SK-N-SH (cell line): ENCODE measurements at regions not wholly inside any gene's neighbourhood (a gene's known extent, or its start where the extent isn't known, plus 50 kb on each side); places are given as distances from the start of the nearest gene placed in this dataset.
"Not testable (repeated sequence)": the region's sequence is repeated elsewhere in the genome, so short reads cannot be mapped to it uniquely, and the experiment has no call there.

Experiments
- CTCF ChIA-PET: fragments of 300-600, 350-600 bp; formaldehyde crosslinking; extraction: SDS; loops from one replicate; lab custom pipeline; 2021; lab: Yijun Ruan, JAX
- POLR2A ChIA-PET: fragments of 350-600 bp; sonication (Branson Sonifier 250); formaldehyde crosslinking; extraction: SDS; loops from one replicate; lab custom pipeline; 2020; ENCODE audit warnings: antibody characterized with exemption, inconsistent platforms; lab: Yijun Ruan, JAX
- DNase-seq: peaks from one replicate; pipeline ENCODE4 v3.0.0; 2012
- H2AFZ ChIP-seq: fragments of 200-600 bp; sonication (generic); 2 replicates; pipeline ENCODE4 v1.8.1; 2016; ENCODE audit warnings: antibody characterized with exemption, mild to moderate bottlenecking, low read depth
- H3F3A ChIP-seq: fragments of 200-600 bp; sonication (generic); replicated peaks from 2 replicates; pipeline ENCODE3; 2016; ENCODE audit warnings: antibody characterized with exemption, mild to moderate bottlenecking; ENCODE audit not compliant: insufficient read depth
- H3K27ac ChIP-seq, 2 experiments: fragments of 200-500 bp in 1 of 2; fragments of 200-600 bp in 1 of 2; sonication (Bioruptor generic) in 1 of 2; sonication (generic), shearing (Covaris generic) in 1 of 2; 2 replicates each; pipeline versions ENCODE4 v1.5.1 to v1.6.1; 2014 to 2016; ENCODE audit warnings: low read depth in 2 of 2, inconsistent platforms in 1 of 2, low read length in 1 of 2, mild to moderate bottlenecking in 1 of 2, mixed read lengths in 1 of 2
- H3K27me3 ChIP-seq: fragments of 200-600 bp; sonication (generic), shearing (Covaris generic); 2 replicates; pipeline ENCODE4 v1.6.1; 2016; ENCODE audit warnings: mixed run types; ENCODE audit not compliant: insufficient read depth
- H3K36me3 ChIP-seq, 2 experiments: fragments of 200-500 bp in 1 of 2; fragments of 200-600 bp in 1 of 2; sonication (Bioruptor generic) in 1 of 2; sonication (generic) in 1 of 2; replicated peaks in 1 of 2; 2 replicates each; pipeline versions ENCODE3 to v1.5.1; 2014 to 2016; ENCODE audit warnings: low read length in 1 of 2, mild to moderate bottlenecking in 1 of 2; ENCODE audit not compliant: insufficient read depth in 2 of 2, control insufficient read depth in 1 of 2
- H3K4me1 ChIP-seq, 2 experiments: fragments of 200-500 bp in 1 of 2; fragments of 200-600 bp in 1 of 2; sonication (Bioruptor generic) in 1 of 2; sonication (generic), shearing (Covaris generic) in 1 of 2; 2 replicates each; pipeline versions ENCODE4 v1.5.1 to v1.6.1; 2014 to 2016; ENCODE audit warnings: low read depth in 1 of 2, low read length in 1 of 2, mixed run types in 1 of 2; ENCODE audit not compliant: insufficient read depth in 2 of 2, control insufficient read depth in 1 of 2
- H3K4me2 ChIP-seq: fragments of 200-600 bp; sonication (generic), shearing (Covaris generic); 2 replicates; pipeline ENCODE4 v1.6.1; 2017; ENCODE audit warnings: mixed run types
- H3K4me3 ChIP-seq, 2 experiments: fragments of 200-500 bp in 1 of 2; fragments of 200-600 bp in 1 of 2; sonication (Bioruptor generic) in 1 of 2; sonication (generic), shearing (Covaris generic) in 1 of 2; 2 replicates each; pipeline versions ENCODE4 v1.5.1 to v1.8.1; 2014 to 2016; ENCODE audit warnings: low read depth in 2 of 2, inconsistent platforms in 1 of 2, low read length in 1 of 2, mild to moderate bottlenecking in 1 of 2, mixed read lengths in 1 of 2, moderate library complexity in 1 of 2
- H3K79me2 ChIP-seq: fragments of 200-600 bp; sonication (generic); 2 replicates; pipeline ENCODE4 v1.8.1; 2017; ENCODE audit warnings: mild to moderate bottlenecking; ENCODE audit not compliant: insufficient read depth
- H3K9ac ChIP-seq: fragments of 200-600 bp; sonication (generic); 2 replicates; pipeline ENCODE4 v1.6.1; 2017; ENCODE audit warnings: mixed run types
- H3K9me2 ChIP-seq: fragments of 200-600 bp; sonication (generic); 2 replicates; pipeline ENCODE4 v1.6.1; 2017; ENCODE audit warnings: mixed run types
- H3K9me3 ChIP-seq: fragments of 200-600 bp; sonication (generic); 2 replicates; pipeline ENCODE4 v1.6.1; 2017; ENCODE audit warnings: mixed run types, mild to moderate bottlenecking, moderate library complexity
- H4K20me1 ChIP-seq: fragments of 200-600 bp; sonication (generic); 2 replicates; pipeline ENCODE4 v1.6.1; 2017; ENCODE audit warnings: mild to moderate bottlenecking, mixed run types; ENCODE audit not compliant: insufficient read depth
- YY1 ChIP-seq: IDR thresholded peaks from 2 replicates; pipeline ENCODE4 v1.4.0; 2012; ENCODE audit warnings: low read depth, mild to moderate bottlenecking
- WGBS: methylation state at CpG from one replicate; pipeline ENCODE4 v1.1.6; 2017; ENCODE audit warnings: low lambda C conversion rate; 5-methylcytosine and 5-hydroxymethylcytosine counted together
- TF ChIP-seq, protein P1 (sequence below): IDR thresholded peaks from 2 replicates; pipeline ENCODE4; 2012
- TF ChIP-seq, protein P2 (sequence below): fragments of 150-350 bp; IDR thresholded peaks from 2 replicates; pipeline ENCODE4 v1.6.1; 2017; ENCODE audit warnings: antibody characterized with exemption, low read length, low read depth, borderline replicate concordance
- TF ChIP-seq, protein P3 (sequence below): fragments of 200-600 bp; sonication (generic); IDR thresholded peaks from 2 replicates; pipeline ENCODE4 v1.6.1; 2017; ENCODE audit warnings: antibody characterized with exemption, mild to moderate bottlenecking, moderate library complexity

DNA sequence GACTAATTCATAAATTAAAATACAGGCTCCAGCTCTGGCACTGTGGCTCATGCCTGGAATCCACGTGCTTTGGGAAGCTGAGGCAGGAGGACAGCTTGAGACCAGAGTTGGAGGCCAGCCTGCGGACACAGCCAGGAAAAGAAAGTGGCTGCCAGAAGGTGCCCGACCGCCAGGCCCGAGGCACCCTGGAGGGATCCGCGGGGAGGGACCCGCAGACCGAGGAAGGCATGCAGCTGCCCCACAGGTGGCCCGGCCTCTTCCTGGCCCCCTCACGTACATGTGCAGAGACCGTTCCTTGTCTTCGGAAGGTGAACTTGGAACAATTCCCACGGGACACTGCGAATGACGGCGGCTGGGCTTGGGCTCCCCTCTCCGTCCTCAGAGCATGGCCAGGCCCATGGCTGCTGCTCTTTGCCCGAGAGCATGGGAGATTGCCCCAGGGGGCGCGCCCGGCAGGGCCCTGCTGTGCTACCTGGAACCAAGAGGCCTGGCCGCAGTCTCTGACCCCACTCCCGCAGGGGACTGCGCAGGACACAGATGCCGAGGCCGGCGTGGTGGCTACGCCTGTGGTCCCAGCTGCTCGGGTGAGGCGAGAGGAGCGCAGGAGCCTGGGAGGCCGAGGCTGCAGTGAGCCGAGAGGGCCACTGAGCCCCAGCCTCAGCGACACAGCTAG is 55.6 kb upstream of the IMP4 start:
- Histone ChIP-seq H4K20me1 (no peaks in the 10 kb centered on the region), H3K4me2 (no peak overlapping the region), H3K27ac (no peak overlapping the region), H3K4me1 (no peaks in the 10 kb centered on the region; a peak in 1 of 4 replicates), H3K9ac (no peak overlapping the region), H3K79me2 (no peaks in the 10 kb centered on the region), H2AFZ (no peak overlapping the region), H3F3A (no peaks in the 10 kb centered on the region), H3K27me3 (no peaks in the 10 kb centered on the region), H3K9me3 (no peaks in the 10 kb centered on the region), H3K4me3 (no peak overlapping the region), H3K9me2 (no peaks in the 10 kb centered on the region), H3K36me3 (no peaks in the 10 kb centered on the region)
- ChIA-PET CTCF (no interaction called here), POLR2A (no interaction called here)
- no peak for TF ChIP-seq YY1
- TF ChIP-seq, protein P1, sequence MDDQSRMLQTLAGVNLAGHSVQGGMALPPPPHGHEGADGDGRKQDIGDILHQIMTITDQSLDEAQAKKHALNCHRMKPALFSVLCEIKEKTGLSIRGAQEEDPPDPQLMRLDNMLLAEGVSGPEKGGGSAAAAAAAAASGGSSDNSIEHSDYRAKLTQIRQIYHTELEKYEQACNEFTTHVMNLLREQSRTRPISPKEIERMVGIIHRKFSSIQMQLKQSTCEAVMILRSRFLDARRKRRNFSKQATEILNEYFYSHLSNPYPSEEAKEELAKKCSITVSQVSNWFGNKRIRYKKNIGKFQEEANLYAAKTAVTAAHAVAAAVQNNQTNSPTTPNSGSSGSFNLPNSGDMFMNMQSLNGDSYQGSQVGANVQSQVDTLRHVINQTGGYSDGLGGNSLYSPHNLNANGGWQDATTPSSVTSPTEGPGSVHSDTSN = no peak
- TF ChIP-seq, protein P2, sequence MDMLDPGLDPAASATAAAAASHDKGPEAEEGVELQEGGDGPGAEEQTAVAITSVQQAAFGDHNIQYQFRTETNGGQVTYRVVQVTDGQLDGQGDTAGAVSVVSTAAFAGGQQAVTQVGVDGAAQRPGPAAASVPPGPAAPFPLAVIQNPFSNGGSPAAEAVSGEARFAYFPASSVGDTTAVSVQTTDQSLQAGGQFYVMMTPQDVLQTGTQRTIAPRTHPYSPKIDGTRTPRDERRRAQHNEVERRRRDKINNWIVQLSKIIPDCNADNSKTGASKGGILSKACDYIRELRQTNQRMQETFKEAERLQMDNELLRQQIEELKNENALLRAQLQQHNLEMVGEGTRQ = no peak
- TF ChIP-seq, protein P3, sequence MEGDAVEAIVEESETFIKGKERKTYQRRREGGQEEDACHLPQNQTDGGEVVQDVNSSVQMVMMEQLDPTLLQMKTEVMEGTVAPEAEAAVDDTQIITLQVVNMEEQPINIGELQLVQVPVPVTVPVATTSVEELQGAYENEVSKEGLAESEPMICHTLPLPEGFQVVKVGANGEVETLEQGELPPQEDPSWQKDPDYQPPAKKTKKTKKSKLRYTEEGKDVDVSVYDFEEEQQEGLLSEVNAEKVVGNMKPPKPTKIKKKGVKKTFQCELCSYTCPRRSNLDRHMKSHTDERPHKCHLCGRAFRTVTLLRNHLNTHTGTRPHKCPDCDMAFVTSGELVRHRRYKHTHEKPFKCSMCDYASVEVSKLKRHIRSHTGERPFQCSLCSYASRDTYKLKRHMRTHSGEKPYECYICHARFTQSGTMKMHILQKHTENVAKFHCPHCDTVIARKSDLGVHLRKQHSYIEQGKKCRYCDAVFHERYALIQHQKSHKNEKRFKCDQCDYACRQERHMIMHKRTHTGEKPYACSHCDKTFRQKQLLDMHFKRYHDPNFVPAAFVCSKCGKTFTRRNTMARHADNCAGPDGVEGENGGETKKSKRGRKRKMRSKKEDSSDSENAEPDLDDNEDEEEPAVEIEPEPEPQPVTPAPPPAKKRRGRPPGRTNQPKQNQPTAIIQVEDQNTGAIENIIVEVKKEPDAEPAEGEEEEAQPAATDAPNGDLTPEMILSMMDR = no peak
- DNase-seq = peak; percentile 23
- WGBS = 75% methylated on average over 24 of the region's 35 CpGs

DNA sequence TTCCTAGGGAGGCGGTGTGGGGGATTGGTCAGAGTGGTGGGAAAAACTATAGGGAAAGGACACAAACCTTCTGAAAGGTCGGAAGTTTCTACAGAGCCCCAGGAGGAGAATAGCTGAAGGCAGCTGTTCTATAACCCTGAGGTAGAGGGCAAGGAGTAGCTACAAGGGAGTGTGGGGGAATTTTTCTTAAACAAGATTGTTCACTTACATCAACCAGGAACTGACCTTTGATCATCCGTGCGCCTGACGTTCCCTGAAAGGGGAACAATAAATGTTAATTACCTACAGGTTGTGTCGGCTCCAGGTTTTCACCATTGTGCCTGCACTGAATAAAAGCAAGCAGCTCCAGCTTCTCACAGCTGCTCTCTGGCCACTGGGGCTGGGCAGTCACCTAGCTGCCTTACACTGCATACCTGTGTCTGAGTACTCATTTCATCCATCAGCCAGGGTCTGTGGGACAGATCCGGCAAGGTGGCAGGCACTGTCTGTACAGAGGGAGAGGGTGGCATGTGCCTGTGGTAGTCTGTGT is 59.3 kb upstream of the IMP4 start:
- H3K9me3 ChIP-seq, H4K20me1 ChIP-seq, H3K9ac ChIP-seq, CTCF ChIA-PET, H3K36me3 ChIP-seq, DNase-seq, H3K4me2 ChIP-seq, H3K4me3 ChIP-seq, POLR2A ChIA-PET, H3K27ac ChIP-seq, H3K79me2 ChIP-seq, H3K27me3 ChIP-seq, H3K9me2 ChIP-seq, H3F3A ChIP-seq, H3K4me1 ChIP-seq, H2AFZ ChIP-seq: not testable (repeated sequence)
- 63% methylated on average over 1 of the region's 7 CpGs for WGBS

DNA sequence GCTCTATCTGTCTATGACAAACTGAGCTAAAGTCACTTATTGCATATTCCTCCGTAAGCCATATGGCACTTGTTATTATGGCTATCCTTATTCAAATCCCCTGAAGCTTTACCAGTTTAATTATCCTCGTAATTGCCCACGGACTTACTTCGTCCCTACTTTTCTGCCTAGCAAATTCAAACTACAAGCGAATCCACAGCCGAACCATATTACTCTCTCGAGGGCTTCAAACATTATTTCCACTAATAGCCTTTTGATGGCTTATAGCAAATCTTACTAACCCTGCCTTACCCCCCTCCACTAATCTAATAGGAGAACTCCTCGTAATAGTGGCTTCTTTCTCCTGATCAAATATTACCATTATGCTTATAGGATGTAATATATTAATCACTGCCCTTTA is 63.1 kb upstream of the IMP4 start:
- H3K4me2 ChIP-seq, H3K79me2 ChIP-seq, H3K4me3 ChIP-seq, H4K20me1 ChIP-seq, H3K9ac ChIP-seq, H3K36me3 ChIP-seq, DNase-seq, H3K9me3 ChIP-seq, H3K4me1 ChIP-seq, H3K9me2 ChIP-seq, CTCF ChIA-PET, H2AFZ ChIP-seq, POLR2A ChIA-PET, H3F3A ChIP-seq, H3K27me3 ChIP-seq, H3K27ac ChIP-seq: not testable (repeated sequence)
- 48% methylated on average over 8 of the region's 8 CpGs for WGBS

DNA sequence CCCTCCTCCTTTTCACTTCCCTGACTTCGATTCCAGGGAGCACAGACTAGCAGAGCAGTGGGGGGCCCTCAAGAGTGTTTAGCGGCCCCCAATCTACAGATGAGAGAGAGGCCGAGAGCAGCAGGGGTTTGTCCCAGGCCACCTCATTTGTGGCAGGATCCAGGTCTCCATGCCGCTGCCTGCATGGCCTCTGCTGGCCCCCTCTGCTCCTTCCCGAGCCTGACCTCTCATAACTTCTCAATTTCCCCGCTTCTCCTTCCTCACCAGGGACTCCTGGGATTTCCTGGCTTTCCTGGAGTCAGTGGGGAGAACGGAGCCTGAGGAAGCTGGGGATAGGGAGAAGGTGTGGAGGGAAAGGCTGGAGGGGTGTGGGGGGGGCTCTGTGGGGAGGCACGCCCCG is 70.1 kb upstream of the TUBA3E start:
- H3K9ac ChIP-seq, DNase-seq, H3K79me2 ChIP-seq, H3K27me3 ChIP-seq, H3F3A ChIP-seq, H3K36me3 ChIP-seq, H3K27ac ChIP-seq, H2AFZ ChIP-seq, H4K20me1 ChIP-seq, CTCF ChIA-PET, H3K4me2 ChIP-seq, H3K9me3 ChIP-seq, POLR2A ChIA-PET, H3K9me2 ChIP-seq, H3K4me3 ChIP-seq: not testable (repeated sequence)
- WGBS = 33% methylated on average over 9 of the region's 9 CpGs
- peaks cover 0 to 14% of the 10 kb centered on the region in 2 experiments; a peak in 1 of 4 replicates for H3K4me1 ChIP-seq

DNA sequence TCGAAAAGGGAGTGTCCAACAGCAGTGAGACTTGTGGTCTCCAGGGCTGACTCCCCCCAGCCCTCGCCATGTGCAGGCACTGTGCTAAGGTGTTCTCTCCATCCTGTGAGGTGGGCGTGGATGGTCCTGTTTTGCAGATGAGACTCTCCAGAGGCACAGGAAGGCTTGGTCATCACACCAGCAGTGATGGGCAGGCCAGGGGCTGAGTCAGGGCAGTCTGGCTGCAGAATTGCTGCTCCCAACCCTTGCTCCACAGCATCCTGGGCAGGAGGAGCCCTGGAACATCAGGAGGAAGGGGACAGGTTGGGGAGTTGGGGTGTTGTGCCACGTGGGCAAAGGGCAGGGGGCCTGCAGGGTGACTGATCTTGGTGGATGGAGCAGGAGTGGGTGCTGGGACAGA is 69.3 kb upstream of the TUBA3E start:
- H3K9me2 ChIP-seq, H3F3A ChIP-seq, H3K9me3 ChIP-seq, H3K4me2 ChIP-seq, H3K79me2 ChIP-seq, DNase-seq, POLR2A ChIA-PET, H3K9ac ChIP-seq, H3K27ac ChIP-seq, H3K27me3 ChIP-seq, H3K36me3 ChIP-seq, H3K4me3 ChIP-seq, H2AFZ ChIP-seq, CTCF ChIA-PET, H4K20me1 ChIP-seq: not testable (repeated sequence)
- peaks cover 0 to 21% of the 10 kb centered on the region in 2 experiments; a peak in 1 of 4 replicates for H3K4me1 ChIP-seq
- 13% methylated on average over 4 of the region's 4 CpGs for WGBS
